NCI-H2081 treated with DMSO at 0.1 percent for 48 hours (cell line): ENCODE measurements at regions not wholly inside any gene's neighbourhood (a gene's known extent, or its start where the extent isn't known, plus 50 kb on each side); places are given as distances from the start of the nearest gene placed in this dataset.

Source experiments
- DNase-seq: peaks from one replicate; lab custom pipeline; 2025; lab: John Stamatoyannopoulos, UW

- no peak for DNase-seq
Measured at GRCh38 chr13:90168953-90169352, 1178.5 kb upstream of the MIR17HG start.

GRCh38 chr13:90170208-90170607 lies 1177.3 kb upstream of the MIR17HG start:
- no peak for DNase-seq

- no peak for DNase-seq
Measured at GRCh38 chr13:90171649-90172048, 1175.8 kb upstream of the MIR17HG start.

GRCh38 chr13:90177512-90177911 lies 1170.0 kb upstream of the MIR17HG start:
- DNase-seq = no peak

GRCh38 chr13:90184355-90184754 lies 1163.1 kb upstream of the MIR17HG start:
- no peak for DNase-seq

GRCh38 chr13:90185734-90186133 lies 1161.8 kb upstream of the MIR17HG start:
- DNase-seq = no peak

GRCh38 chr13:90187478-90188350 lies 1159.8 kb upstream of the MIR17HG start:
- no peak for DNase-seq

GRCh38 chr13:90188351-90188636 lies 1159.2 kb upstream of the MIR17HG start:
- no peak for DNase-seq

GRCh38 chr13:90197722-90198121 lies 1149.8 kb upstream of the MIR17HG start:
- no peak for DNase-seq

- DNase-seq = no peak
Measured at GRCh38 chr13:90201202-90201601, 1146.3 kb upstream of the MIR17HG start.

- no peak for DNase-seq
Measured at GRCh38 chr13:90201676-90202460, 1145.6 kb upstream of the MIR17HG start.

- DNase-seq = no peak
Measured at GRCh38 chr13:90205081-90205480, 1142.4 kb upstream of the MIR17HG start.

- DNase-seq = no peak
Measured at GRCh38 chr13:90205911-90206310, 1141.6 kb upstream of the MIR17HG start.

GRCh38 chr13:90217275-90217674 lies 1130.2 kb upstream of the MIR17HG start:
- no peak for DNase-seq

GRCh38 chr13:90222758-90223157 lies 1124.7 kb upstream of the MIR17HG start:
- no peak for DNase-seq

- no peak for DNase-seq
Measured at GRCh38 chr13:90230311-90230710, 1117.2 kb upstream of the MIR17HG start.

- no peak for DNase-seq
Measured at GRCh38 chr13:90232291-90232690, 1115.2 kb upstream of the MIR17HG start.

- DNase-seq = no peak
Measured at GRCh38 chr13:90233933-90234672, 1113.4 kb upstream of the MIR17HG start.

- no peak for DNase-seq
Measured at GRCh38 chr13:90237852-90238251, 1109.6 kb upstream of the MIR17HG start.

- no peak for DNase-seq
Measured at GRCh38 chr13:90238413-90238812, 1109.1 kb upstream of the MIR17HG start.

- no peak for DNase-seq
Measured at GRCh38 chr13:90239130-90239529, 1108.4 kb upstream of the MIR17HG start.

GRCh38 chr13:90246005-90246404 lies 1101.5 kb upstream of the MIR17HG start:
- no peak for DNase-seq
